NCI-H2029 treated with DMSO at 0.1 percent for 48 hours (cell line): ENCODE measurements at regions not wholly inside any gene's neighbourhood (a gene's known extent, or its start where the extent isn't known, plus 50 kb on each side); places are given as distances from the start of the nearest gene placed in this dataset.

Experiments used
- DNase-seq: peaks from one replicate; lab custom pipeline; 2025; lab: John Stamatoyannopoulos, UW

- no peak for DNase-seq
Measured at GRCh38 chr20:52637201-52637600, 335.0 kb upstream of the TSHZ2 start.

GRCh38 chr20:52631469-52631868 is 340.7 kb upstream of the TSHZ2 start:
- DNase-seq, result no peak

- DNase-seq, result no peak
Measured at GRCh38 chr20:52630138-52630537, 342.0 kb upstream of the TSHZ2 start.

GRCh38 chr20:52624281-52624680 is 347.9 kb upstream of the TSHZ2 start:
- no peak for DNase-seq

- DNase-seq, result no peak
Measured at GRCh38 chr20:52622081-52622480, 350.1 kb upstream of the TSHZ2 start.

GRCh38 chr20:52621401-52621800 is 350.8 kb upstream of the TSHZ2 start:
- DNase-seq, result no peak

GRCh38 chr20:52619671-52620070 is 352.5 kb upstream of the TSHZ2 start:
- no peak for DNase-seq

GRCh38 chr20:52619101-52619500 is 353.1 kb upstream of the TSHZ2 start:
- no peak for DNase-seq

GRCh38 chr20:52616629-52617028 is 355.5 kb upstream of the TSHZ2 start:
- DNase-seq, result peak; percentile 12

- DNase-seq, result no peak
Measured at GRCh38 chr20:52614051-52614863, 357.9 kb upstream of the TSHZ2 start.

- DNase-seq, result no peak
Measured at GRCh38 chr20:52612046-52612632, 360.0 kb upstream of the TSHZ2 start.

- no peak for DNase-seq
Measured at GRCh38 chr20:52610749-52611148, 361.4 kb upstream of the TSHZ2 start.

GRCh38 chr20:52601295-52601971 is 370.7 kb upstream of the TSHZ2 start:
- DNase-seq, result no peak

GRCh38 chr20:52596256-52596655 is 375.9 kb upstream of the TSHZ2 start:
- no peak for DNase-seq

- DNase-seq, result no peak
Measured at GRCh38 chr20:52595518-52595917, 376.6 kb upstream of the TSHZ2 start.

GRCh38 chr20:52593654-52594053 is 378.5 kb upstream of the TSHZ2 start:
- DNase-seq, result no peak

GRCh38 chr20:52592567-52592966 is 379.6 kb upstream of the TSHZ2 start:
- DNase-seq, result no peak

- no peak for DNase-seq
Measured at GRCh38 chr20:52590100-52590499, 382.1 kb upstream of the TSHZ2 start.

GRCh38 chr20:52589251-52589812 is 382.8 kb upstream of the TSHZ2 start:
- no peak for DNase-seq

- no peak for DNase-seq
Measured at GRCh38 chr20:52586660-52587059, 385.5 kb upstream of the TSHZ2 start.

- no peak for DNase-seq
Measured at GRCh38 chr20:52585333-52585732, 386.8 kb upstream of the TSHZ2 start.

GRCh38 chr20:52578559-52578958 is 387.0 kb upstream of the ZFP64 start:
- DNase-seq, result no peak

- no peak for DNase-seq
Measured at GRCh38 chr20:52577696-52578095, 386.1 kb upstream of the ZFP64 start.
